ENCODE measurements at regions not wholly inside any gene's neighbourhood (a gene's known extent, or its start where the extent isn't known, plus 50 kb on each side); places are given as distances from the start of the nearest gene placed in this dataset.
"Not testable (repeated sequence)": the region's sequence is repeated elsewhere in the genome, so short reads cannot be mapped to it uniquely, and the experiment has no call there.

DNA sequence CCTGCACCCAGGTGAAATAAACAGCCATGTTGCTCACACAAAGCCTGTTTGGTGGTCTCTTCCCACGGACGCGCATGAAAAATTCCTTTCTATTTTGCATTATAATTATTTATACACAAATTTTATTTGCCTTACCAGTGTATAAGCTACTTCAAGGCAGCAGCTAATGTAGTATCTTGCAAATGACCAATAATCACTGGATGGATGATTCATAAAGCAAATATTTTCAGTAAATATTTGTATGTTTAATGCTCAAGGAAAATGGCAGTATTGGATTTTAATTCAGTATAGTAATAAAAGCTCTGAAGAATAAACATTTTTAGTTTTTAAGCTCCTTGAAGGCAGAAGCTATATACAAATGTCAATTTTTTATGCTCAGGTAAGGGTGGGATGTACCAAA lies 158.7 kb upstream of the NANOGP8 start:
- TF ChIP-seq, protein P1, sequence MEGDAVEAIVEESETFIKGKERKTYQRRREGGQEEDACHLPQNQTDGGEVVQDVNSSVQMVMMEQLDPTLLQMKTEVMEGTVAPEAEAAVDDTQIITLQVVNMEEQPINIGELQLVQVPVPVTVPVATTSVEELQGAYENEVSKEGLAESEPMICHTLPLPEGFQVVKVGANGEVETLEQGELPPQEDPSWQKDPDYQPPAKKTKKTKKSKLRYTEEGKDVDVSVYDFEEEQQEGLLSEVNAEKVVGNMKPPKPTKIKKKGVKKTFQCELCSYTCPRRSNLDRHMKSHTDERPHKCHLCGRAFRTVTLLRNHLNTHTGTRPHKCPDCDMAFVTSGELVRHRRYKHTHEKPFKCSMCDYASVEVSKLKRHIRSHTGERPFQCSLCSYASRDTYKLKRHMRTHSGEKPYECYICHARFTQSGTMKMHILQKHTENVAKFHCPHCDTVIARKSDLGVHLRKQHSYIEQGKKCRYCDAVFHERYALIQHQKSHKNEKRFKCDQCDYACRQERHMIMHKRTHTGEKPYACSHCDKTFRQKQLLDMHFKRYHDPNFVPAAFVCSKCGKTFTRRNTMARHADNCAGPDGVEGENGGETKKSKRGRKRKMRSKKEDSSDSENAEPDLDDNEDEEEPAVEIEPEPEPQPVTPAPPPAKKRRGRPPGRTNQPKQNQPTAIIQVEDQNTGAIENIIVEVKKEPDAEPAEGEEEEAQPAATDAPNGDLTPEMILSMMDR (IDR thresholded peaks at IDR 0.05; ENCODE audit: low read length), result no peak
- TF ChIP-seq EZH2 (IDR thresholded peaks at IDR 0.05; ENCODE audit: borderline replicate concordance, low read length), result no peak
- no peaks in the 10 kb centered on the region for H3K27me3 ChIP-seq (ENCODE audit: insufficient read depth, low read length)
- no peak overlapping the region for H3K4me3 ChIP-seq (ENCODE audit: low read depth, low read length, poor library complexity, severe bottlenecking)
- no peaks in the 10 kb centered on the region for H3F3A ChIP-seq (ENCODE audit: insufficient read depth, low read length)
- H3K9ac ChIP-seq (ENCODE audit: low read length), result no peak overlapping the region
- H2AFZ ChIP-seq (ENCODE audit: low read length), result no peak overlapping the region
- H3K27ac ChIP-seq (ENCODE audit: low read depth, low read length, poor library complexity, severe bottlenecking), result no peak overlapping the region
- no peaks in the 10 kb centered on the region for H4K20me1 ChIP-seq (ENCODE audit: insufficient read depth, low read length)
- H3K79me2 ChIP-seq (ENCODE audit: insufficient read depth, low read length), result no peaks in the 10 kb centered on the region
- H3K9me3 ChIP-seq (ENCODE audit: low read length), result no peaks in the 10 kb centered on the region
- H3K36me3 ChIP-seq (ENCODE audit: insufficient read depth, low read length), result no peaks in the 10 kb centered on the region
- H3K4me2 ChIP-seq (ENCODE audit: low read length), result no peak overlapping the region
- H3K4me1 ChIP-seq (ENCODE audit: insufficient read depth, low read length, severe bottlenecking), result no peaks in the 10 kb centered on the region
- no peaks in the 10 kb centered on the region for H3K9me2 ChIP-seq (ENCODE audit: low read depth, low read length)

DNA sequence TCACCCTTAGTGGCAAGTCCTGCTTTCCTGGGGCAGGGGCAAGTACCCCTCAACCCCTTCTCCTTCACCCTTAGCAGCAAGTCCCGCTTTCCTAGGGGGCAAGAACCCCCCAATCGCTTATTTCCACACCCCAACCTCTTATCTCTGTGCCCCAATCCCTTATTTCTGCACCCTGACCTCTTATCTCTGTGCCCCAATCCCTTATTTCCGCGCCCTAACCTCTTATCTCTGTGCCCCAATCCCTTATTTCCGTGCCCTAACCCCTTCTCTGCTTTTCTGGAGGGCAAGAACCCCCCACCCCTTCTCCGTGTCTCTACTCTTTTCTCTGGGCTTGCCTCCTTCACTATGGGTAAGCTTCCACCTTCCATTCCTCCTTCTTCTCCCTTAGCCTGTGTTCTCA lies 154.6 kb upstream of the NANOGP8 start:
- not testable (repeated sequence) for H4K20me1 ChIP-seq (ENCODE audit: insufficient read depth, low read length); H3K4me2 ChIP-seq (ENCODE audit: low read length); H3K27ac ChIP-seq (ENCODE audit: low read depth, low read length, poor library complexity, severe bottlenecking); H3K9ac ChIP-seq (ENCODE audit: low read length); H3K4me3 ChIP-seq (ENCODE audit: low read depth, low read length, poor library complexity, severe bottlenecking); H3K9me2 ChIP-seq (ENCODE audit: low read depth, low read length); H2AFZ ChIP-seq (ENCODE audit: low read length); H3K27me3 ChIP-seq (ENCODE audit: insufficient read depth, low read length); H3K79me2 ChIP-seq (ENCODE audit: insufficient read depth, low read length); H3F3A ChIP-seq (ENCODE audit: insufficient read depth, low read length); H3K4me1 ChIP-seq (ENCODE audit: insufficient read depth, low read length, severe bottlenecking); H3K9me3 ChIP-seq (ENCODE audit: low read length); H3K36me3 ChIP-seq (ENCODE audit: insufficient read depth, low read length)

DNA sequence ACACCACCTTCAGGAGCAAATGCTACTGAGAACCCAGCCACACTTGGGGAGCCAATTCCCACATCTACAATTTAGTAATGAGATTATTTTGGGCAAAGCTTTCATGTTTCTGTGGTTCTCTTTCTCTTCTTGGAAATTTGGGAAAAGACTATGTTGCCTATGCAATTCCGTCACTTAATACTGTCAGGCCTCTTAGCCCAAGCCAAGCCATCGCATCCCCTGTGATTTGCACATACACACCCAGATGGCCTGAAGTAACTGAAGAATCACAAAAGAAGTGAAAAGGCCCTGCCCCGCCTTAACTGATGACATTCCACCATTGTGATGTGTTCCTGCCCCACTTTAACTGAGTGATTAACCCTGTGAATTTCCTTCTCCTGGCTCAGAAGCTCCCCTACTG lies 153.4 kb upstream of the NANOGP8 start:
- H3K27ac ChIP-seq (ENCODE audit: low read depth, low read length, poor library complexity, severe bottlenecking); H3K9ac ChIP-seq (ENCODE audit: low read length); H3K4me3 ChIP-seq (ENCODE audit: low read depth, low read length, poor library complexity, severe bottlenecking); H3K36me3 ChIP-seq (ENCODE audit: insufficient read depth, low read length); H4K20me1 ChIP-seq (ENCODE audit: insufficient read depth, low read length); H3K4me2 ChIP-seq (ENCODE audit: low read length); H3K9me2 ChIP-seq (ENCODE audit: low read depth, low read length); H3F3A ChIP-seq (ENCODE audit: insufficient read depth, low read length); H3K79me2 ChIP-seq (ENCODE audit: insufficient read depth, low read length); H3K9me3 ChIP-seq (ENCODE audit: low read length); H2AFZ ChIP-seq (ENCODE audit: low read length); H3K27me3 ChIP-seq (ENCODE audit: insufficient read depth, low read length); H3K4me1 ChIP-seq (ENCODE audit: insufficient read depth, low read length, severe bottlenecking): not testable (repeated sequence)

DNA sequence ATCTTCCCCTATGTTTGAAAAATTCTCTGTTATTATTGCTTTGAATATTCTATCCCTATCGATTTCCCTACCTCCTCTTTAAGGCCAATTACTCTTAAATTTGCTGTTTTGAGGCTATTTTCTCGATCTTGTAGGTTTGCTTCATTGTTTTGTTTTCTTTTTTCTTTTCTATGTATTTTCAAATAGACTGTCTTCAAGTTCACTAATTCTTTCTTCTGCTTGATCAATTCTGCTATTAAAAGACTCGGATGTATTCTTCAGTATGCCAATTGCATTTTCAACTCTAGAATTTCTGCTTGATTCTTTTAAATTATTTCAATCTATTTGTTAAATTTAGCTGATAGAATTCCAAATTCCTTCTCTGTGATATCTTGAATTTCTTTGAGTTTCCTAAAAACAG lies 144.0 kb upstream of the NANOGP8 start:
- H3K27ac ChIP-seq (ENCODE audit: low read depth, low read length, poor library complexity, severe bottlenecking), result no peak overlapping the region
- H3K27me3 ChIP-seq (ENCODE audit: insufficient read depth, low read length), result no peaks in the 10 kb centered on the region
- no peaks in the 10 kb centered on the region for H4K20me1 ChIP-seq (ENCODE audit: insufficient read depth, low read length)
- H3K36me3 ChIP-seq (ENCODE audit: insufficient read depth, low read length), result no peaks in the 10 kb centered on the region
- no peak overlapping the region for H2AFZ ChIP-seq (ENCODE audit: low read length)
- no peak overlapping the region for H3K4me2 ChIP-seq (ENCODE audit: low read length)
- no peak for TF ChIP-seq EZH2 (IDR thresholded peaks at IDR 0.05; ENCODE audit: borderline replicate concordance, low read length)
- TF ChIP-seq, protein P1 (IDR thresholded peaks at IDR 0.05; ENCODE audit: low read length), result no peak
- H3K4me1 ChIP-seq (ENCODE audit: insufficient read depth, low read length, severe bottlenecking), result no peaks in the 10 kb centered on the region
- no peaks in the 10 kb centered on the region for H3K79me2 ChIP-seq (ENCODE audit: insufficient read depth, low read length)
- no peaks in the 10 kb centered on the region for H3F3A ChIP-seq (ENCODE audit: insufficient read depth, low read length)
- no peak overlapping the region for H3K4me3 ChIP-seq (ENCODE audit: low read depth, low read length, poor library complexity, severe bottlenecking)
- no peak overlapping the region for H3K9ac ChIP-seq (ENCODE audit: low read length)
- H3K9me2 ChIP-seq (ENCODE audit: low read depth, low read length), result no peaks in the 10 kb centered on the region
- no peaks in the 10 kb centered on the region for H3K9me3 ChIP-seq (ENCODE audit: low read length)

Measured in OCI-LY1 (cell line).